ENCODE measurements at regions not wholly inside any gene's neighbourhood (a gene's known extent, or its start where the extent isn't known, plus 50 kb on each side); places are given as distances from the start of the nearest gene placed in this dataset.

DNA sequence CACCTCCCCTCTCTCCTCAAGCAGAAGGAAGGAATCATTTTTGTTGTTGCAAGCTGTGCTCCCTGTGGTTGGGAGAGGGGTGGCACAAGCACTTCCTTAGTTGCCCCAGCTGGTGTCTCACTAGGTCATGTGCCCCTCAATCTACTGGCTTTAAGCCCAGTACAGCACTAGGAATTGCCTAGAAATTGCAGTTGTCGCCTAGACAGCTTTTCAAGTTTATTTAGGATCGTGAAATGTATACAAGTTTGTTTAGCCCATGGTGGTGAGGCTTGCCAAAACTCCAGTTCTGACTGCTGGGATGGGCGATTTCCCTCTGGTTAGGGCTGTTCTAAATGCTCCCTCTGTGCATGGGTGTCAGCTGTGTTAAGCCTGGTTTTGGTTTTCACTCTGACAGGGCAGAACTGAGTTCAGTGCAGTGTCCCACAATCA, 126.8 kb upstream of the ZNF644 start:
- intact Hi-C loops (cut with micrococcal nuclease): no loop called here
- CTCF ChIA-PET (ENCODE audit: low intra/inter-chr PET ratio): no interaction called here

DNA sequence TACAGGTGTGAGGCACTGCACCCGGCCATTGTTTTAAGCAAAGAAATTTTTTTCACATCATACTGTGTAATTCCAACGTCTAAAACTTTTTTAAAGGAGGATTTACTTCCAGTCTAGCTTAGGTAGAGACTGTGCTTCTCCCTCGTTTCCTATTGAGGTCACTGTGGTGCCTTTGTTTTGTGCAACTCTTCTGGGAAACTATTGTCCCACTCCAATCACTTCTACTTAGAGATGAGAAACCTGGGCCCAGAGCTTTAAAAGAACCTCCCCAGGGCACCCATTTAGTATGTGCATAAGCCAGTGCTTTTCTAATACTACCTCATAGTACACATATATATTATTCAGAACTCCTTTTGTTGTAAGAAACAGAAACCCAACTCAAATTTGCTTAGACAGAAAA, 120.0 kb upstream of the ZNF644 start:
- Histone ChIP-seq H4K20me1 (replicated peaks; ENCODE audit: control insufficient read depth, insufficient read depth, low read length) (no peaks in the 10 kb centered on the region), H3K4me2 (ENCODE audit: insufficient read depth, low read length) (no peak overlapping the region), H3K4me1 (replicated peaks in 1 of 2; ENCODE audit: control insufficient read depth in 2 of 2, insufficient read depth in 2 of 2, low read length in 2 of 2) (no peaks in the 10 kb centered on the region), H2AFZ (ENCODE audit: low read depth, low read length) (no peak overlapping the region), H3K27me3 (ENCODE audit: control insufficient read depth in 2 of 2, insufficient read depth in 2 of 2, low read length in 2 of 2) (peaks cover 4 to 6% of the 10 kb centered on the region in 2 experiments; a peak in 3 of 5 replicates), H3K79me2 (ENCODE audit: control insufficient read depth, insufficient read depth, low read length) (no peaks in the 10 kb centered on the region), H3K4me3 (no peak overlapping the region), H3K9ac (ENCODE audit: insufficient read depth in 1 of 2, low read depth in 2 of 2, low read length in 2 of 2) (no peak overlapping the region), H3K9me1 (ENCODE audit: control insufficient read depth, insufficient read depth, low read length) (no peaks in the 10 kb centered on the region), H3K36me3 (ENCODE audit: control insufficient read depth, insufficient read depth, low read length) (no peaks in the 10 kb centered on the region), H3K27ac (ENCODE audit: extremely low read depth, low read depth, low read length) (no peak overlapping the region), H3K9me3 (replicated peaks; ENCODE audit: control insufficient read depth, insufficient read depth, low read depth, low read length) (no peaks in the 10 kb centered on the region)
- ATAC-seq (no peak), DNase-seq (ENCODE audit: extremely low read depth in 1 of 4, low spot score in 3 of 4) (no peak), FAIRE-seq (no peak)
- 0% methylated on average over 3 of the region's 3 CpGs for WGBS (ENCODE audit: insufficient coverage, low coverage, missing lambda C conversion rate)
- ChIA-PET POLR2A (no interaction called here), CTCF (ENCODE audit: low intra/inter-chr PET ratio) (no interaction called here)
- in situ Hi-C loops (cut with MboI): no loop called here
- no peak for TF ChIP-seq MXD1 (CRISPR knock-in tag; IDR thresholded peaks at IDR 0.05; ENCODE audit: borderline replicate concordance, poor library complexity, severe bottlenecking)
- no peak for TF ChIP-seq SETDB1 (IDR thresholded peaks at IDR 0.05; ENCODE audit: low read length)
- TF ChIP-seq KLF1 (tag; IDR thresholded peaks at IDR 0.05): no peak
- no peak for TF ChIP-seq BCOR (IDR thresholded peaks at IDR 0.05)
- no peak for TF ChIP-seq FOXK1 (CRISPR knock-in tag; IDR thresholded peaks at IDR 0.05; ENCODE audit: borderline replicate concordance)
- no peak for TF ChIP-seq PTRF (tag; IDR thresholded peaks at IDR 0.05)
- TF ChIP-seq LCOR (CRISPR knock-in tag; IDR thresholded peaks at IDR 0.05): no peak
- TF ChIP-seq NR2C1 (IDR thresholded peaks at IDR 0.05): no peak
- no peak for TF ChIP-seq NR2C1 (tag; IDR thresholded peaks at IDR 0.05)
- no peak for TF ChIP-seq ADNP (tag; IDR thresholded peaks at IDR 0.05)
- TF ChIP-seq ASH1L (IDR thresholded peaks at IDR 0.05; ENCODE audit: borderline replicate concordance, low read depth, partially characterized antibody): no peak
- no TSS peak for BruUV-seq (replicated peaks)
- intact Hi-C loops (cut with micrococcal nuclease): no loop called here

More for the DNA sequence above, 126.8 kb upstream of the ZNF644 start:
- ATAC-seq (no peak), FAIRE-seq (no peak), DNase-seq (ENCODE audit: extremely low read depth in 1 of 4, low spot score in 3 of 4) (no peak)
- no peaks in the 10 kb centered on the region for H3K4me1 ChIP-seq (replicated peaks in 1 of 2; ENCODE audit: control insufficient read depth in 2 of 2, insufficient read depth in 2 of 2, low read length in 2 of 2)
- no peaks in the 10 kb centered on the region for H3K9me1 ChIP-seq (ENCODE audit: control insufficient read depth, insufficient read depth, low read length)
- no peak overlapping the region for H3K4me3 ChIP-seq
- H3K9me3 ChIP-seq (replicated peaks; ENCODE audit: control insufficient read depth, insufficient read depth, low read depth, low read length): no peaks in the 10 kb centered on the region
- no peaks in the 10 kb centered on the region for H3K36me3 ChIP-seq (ENCODE audit: control insufficient read depth, insufficient read depth, low read length)
- H3K27me3 ChIP-seq (ENCODE audit: control insufficient read depth in 2 of 2, insufficient read depth in 2 of 2, low read length in 2 of 2): peaks cover 0 to 4% of the 10 kb centered on the region in 2 experiments; a peak in 2 of 5 replicates
- H3K27ac ChIP-seq (ENCODE audit: extremely low read depth, low read depth, low read length): no peak overlapping the region
- no peak for TF ChIP-seq NFIX (CRISPR knock-in tag; IDR thresholded peaks at IDR 0.05; ENCODE audit: low read depth)
- no peak for TF ChIP-seq RFX1 (IDR thresholded peaks at IDR 0.05)
- TF ChIP-seq EWSR1 (IDR thresholded peaks at IDR 0.05; ENCODE audit: borderline replicate concordance, low read depth, partially characterized antibody): no peak
- TF ChIP-seq SIN3A (IDR thresholded peaks at IDR 0.05; ENCODE audit: borderline replicate concordance in 2 of 2, control insufficient read depth in 1 of 2, low read depth in 2 of 2, low read length in 2 of 2): no peak
- no peak for TF ChIP-seq STAT5B (CRISPR knock-in tag; IDR thresholded peaks at IDR 0.05)
- TF ChIP-seq E2F3 (CRISPR knock-in tag; IDR thresholded peaks at IDR 0.05): no peak
- TF ChIP-seq NEUROD1 (IDR thresholded peaks at IDR 0.05; ENCODE audit: borderline replicate concordance, low read depth, low read length, partially characterized antibody): no peak
- no peak for TF ChIP-seq STAG1 (CRISPR knock-in tag; IDR thresholded peaks at IDR 0.05; ENCODE audit: borderline replicate concordance)
- H3K9ac ChIP-seq (ENCODE audit: insufficient read depth in 1 of 2, low read depth in 2 of 2, low read length in 2 of 2): no peak overlapping the region
- H3K4me2 ChIP-seq (ENCODE audit: insufficient read depth, low read length): no peak overlapping the region
- POLR2A ChIA-PET: no interaction called here
- H3K79me2 ChIP-seq (ENCODE audit: control insufficient read depth, insufficient read depth, low read length): no peaks in the 10 kb centered on the region
- no peak overlapping the region for H2AFZ ChIP-seq (ENCODE audit: low read depth, low read length)
- WGBS (ENCODE audit: insufficient coverage, low coverage, missing lambda C conversion rate): 0% methylated on average over 3 of the region's 3 CpGs
- no peaks in the 10 kb centered on the region for H4K20me1 ChIP-seq (replicated peaks; ENCODE audit: control insufficient read depth, insufficient read depth, low read length)
- BruUV-seq (replicated peaks): no TSS peak
- in situ Hi-C loops (cut with MboI): no loop called here

Measured in K562 (cell line).